ENCODE measurements at regions not wholly inside any gene's neighbourhood (a gene's known extent, or its start where the extent isn't known, plus 50 kb on each side); places are given as distances from the start of the nearest gene placed in this dataset.

DNA sequence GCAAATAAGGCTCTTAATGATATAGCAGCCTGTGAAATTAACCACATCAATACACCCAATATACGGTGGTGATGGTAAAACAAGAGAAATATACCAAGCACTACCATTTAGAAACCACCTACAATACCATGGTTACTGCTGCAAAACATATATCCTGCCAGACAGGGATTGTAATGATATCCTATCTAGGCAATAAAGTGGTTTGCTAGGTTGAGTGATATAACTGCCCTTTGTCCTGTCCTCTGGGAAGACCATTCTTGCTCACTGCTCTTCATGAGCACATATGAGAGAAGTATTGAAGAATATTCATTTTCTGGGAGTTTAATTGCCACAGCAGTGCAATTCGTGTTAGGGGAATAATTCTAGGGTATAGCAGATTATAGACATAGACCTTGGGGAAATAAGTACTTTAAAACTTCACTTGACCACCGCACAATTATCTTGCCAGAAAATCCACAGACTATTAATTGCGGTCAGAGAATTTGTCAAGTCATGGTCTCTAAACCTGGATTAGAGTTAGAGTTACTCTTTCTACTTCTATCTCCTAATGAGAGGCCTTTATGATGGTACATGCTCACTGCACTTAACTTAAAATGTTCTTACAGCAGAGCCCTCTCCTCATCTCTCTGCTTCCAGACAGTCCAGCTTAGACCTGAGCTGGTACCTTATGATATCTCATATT is 413.0 kb downstream of the ZNF608 start:
- H3K9me3 ChIP-seq (replicated peaks; ENCODE audit: control insufficient read depth, insufficient read depth, low read depth, low read length): no peaks in the 10 kb centered on the region
- H3K4me1 ChIP-seq (replicated peaks in 1 of 2; ENCODE audit: control insufficient read depth in 2 of 2, insufficient read depth in 2 of 2, low read length in 2 of 2): no peaks in the 10 kb centered on the region
- no peaks in the 10 kb centered on the region for H3K9me1 ChIP-seq (ENCODE audit: control insufficient read depth, insufficient read depth, low read length)
- FAIRE-seq (no peak), DNase-seq (ENCODE audit: extremely low read depth in 1 of 4, low spot score in 3 of 4) (no peak), ATAC-seq (no peak)
- no peak overlapping the region for H3K27ac ChIP-seq (ENCODE audit: extremely low read depth, low read depth, low read length)
- POLR2A ChIA-PET: interaction anchor here (0.7 kb wide), 1 partner anchor 525 kb away, joined by 3 read pairs; no protein-coding TSS in a partner anchor
- in situ Hi-C loops (cut with MboI) (no loop called here), intact Hi-C loops (cut with micrococcal nuclease) (no loop called here)
- H3K4me3 ChIP-seq: no peak overlapping the region
- no peaks in the 10 kb centered on the region for H3K27me3 ChIP-seq (ENCODE audit: control insufficient read depth in 2 of 2, insufficient read depth in 2 of 2, low read length in 2 of 2)
- WGBS (ENCODE audit: insufficient coverage, low coverage, missing lambda C conversion rate): 0% methylated on average over 4 of the region's 4 CpGs
- H3K4me2 ChIP-seq (ENCODE audit: insufficient read depth, low read length): no peak overlapping the region
- no peaks in the 10 kb centered on the region for H4K20me1 ChIP-seq (replicated peaks; ENCODE audit: control insufficient read depth, insufficient read depth, low read length)
- no peaks in the 10 kb centered on the region for H3K79me2 ChIP-seq (ENCODE audit: control insufficient read depth, insufficient read depth, low read length)
- no peak for TF ChIP-seq SFPQ (IDR thresholded peaks at IDR 0.05; ENCODE audit: low read depth, low read length)
- no peak for TF ChIP-seq ZNF274 (IDR thresholded peaks at IDR 0.05; ENCODE audit: borderline replicate concordance, low read depth, low read length)
- no peak for TF ChIP-seq NCOR1 (IDR thresholded peaks at IDR 0.05)
- TF ChIP-seq ZBTB7A (IDR thresholded peaks at IDR 0.05; ENCODE audit: borderline replicate concordance, control insufficient read depth, low read depth, low read length): no peak
- no peak for TF ChIP-seq CBX3 (IDR thresholded peaks at IDR 0.05; ENCODE audit: borderline replicate concordance in 1 of 2, low read length in 2 of 2)
- TF ChIP-seq, protein P1, sequence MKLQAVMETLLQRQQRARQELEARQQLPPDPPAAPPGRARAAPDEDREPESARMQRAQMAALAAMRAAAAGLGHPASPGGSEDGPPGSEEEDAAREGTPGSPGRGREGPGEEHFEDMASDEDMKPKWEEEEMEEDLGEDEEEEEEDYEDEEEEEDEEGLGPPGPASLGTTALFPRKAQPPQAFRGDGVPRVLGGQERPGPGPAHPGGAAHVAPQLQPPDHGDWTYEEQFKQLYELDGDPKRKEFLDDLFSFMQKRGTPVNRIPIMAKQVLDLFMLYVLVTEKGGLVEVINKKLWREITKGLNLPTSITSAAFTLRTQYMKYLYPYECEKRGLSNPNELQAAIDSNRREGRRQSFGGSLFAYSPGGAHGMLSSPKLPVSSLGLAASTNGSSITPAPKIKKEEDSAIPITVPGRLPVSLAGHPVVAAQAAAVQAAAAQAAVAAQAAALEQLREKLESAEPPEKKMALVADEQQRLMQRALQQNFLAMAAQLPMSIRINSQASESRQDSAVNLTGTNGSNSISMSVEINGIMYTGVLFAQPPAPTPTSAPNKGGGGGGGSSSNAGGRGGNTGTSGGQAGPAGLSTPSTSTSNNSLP (IDR thresholded peaks at IDR 0.05; ENCODE audit: borderline replicate concordance, low read depth, low read length): no peak
- TF ChIP-seq ETV6 (IDR thresholded peaks at IDR 0.05; ENCODE audit: borderline replicate concordance in 1 of 2, low read depth in 2 of 2, low read length in 1 of 2): no peak
- TF ChIP-seq ETV6 (CRISPR knock-in tag; IDR thresholded peaks at IDR 0.05; ENCODE audit: borderline replicate concordance): no peak
- TF ChIP-seq FIP1L1 (IDR thresholded peaks at IDR 0.05; ENCODE audit: low read depth, low read length, poor library complexity, severe bottlenecking): no peak
- no peak for TF ChIP-seq SMARCA5 (IDR thresholded peaks at IDR 0.05)
- no peak for TF ChIP-seq YY1 (IDR thresholded peaks at IDR 0.05; ENCODE audit: borderline replicate concordance in 1 of 3, control insufficient read depth in 1 of 3, extremely low read depth in 1 of 3, insufficient read depth in 3 of 3, insufficient read length in 1 of 3, insufficient replicate concordance in 2 of 3, low read depth in 1 of 3, low read length in 2 of 3)
- BruUV-seq (replicated peaks): no TSS peak
- CTCF ChIA-PET (ENCODE audit: low intra/inter-chr PET ratio): no interaction called here
- no peak overlapping the region for H2AFZ ChIP-seq (ENCODE audit: low read depth, low read length)
- H3K9ac ChIP-seq (ENCODE audit: insufficient read depth in 1 of 2, low read depth in 2 of 2, low read length in 2 of 2): no peak overlapping the region
- H3K36me3 ChIP-seq (ENCODE audit: control insufficient read depth, insufficient read depth, low read length): no peaks in the 10 kb centered on the region

All from K562 (cell line).